Sciatic nerve (tissue), 2 donors: ENCODE measurements at regions not wholly inside any gene's neighbourhood (a gene's known extent, or its start where the extent isn't known, plus 50 kb on each side); places are given as distances from the start of the nearest gene placed in this dataset.
"Not testable (repeated sequence)": the region's sequence is repeated elsewhere in the genome, so short reads cannot be mapped to it uniquely, and the experiment has no call there.

Source experiments
- ATAC-seq: fragments of 200-7000 bp; cut with Tn5 transposase; one replicate; pipeline ENCODE4 v1.9.1; 2020; ENCODE audit warnings: mild to moderate bottlenecking, moderate library complexity
- DNase-seq: peaks from one replicate; pipeline ENCODE4 v3.0.0-alpha.2; 2020; ENCODE audit warnings: low spot score
- intact Hi-C: fragments of 100-400 bp; cut with DNase I; formaldehyde crosslinking; loops from one replicate; pipeline ENCODE4 v1.14.2; 2022
- donor health status: DM: no; HTN: no; CAD: no.
- donor health status: DM: no; HTN: no; CAD: no.

DNA sequence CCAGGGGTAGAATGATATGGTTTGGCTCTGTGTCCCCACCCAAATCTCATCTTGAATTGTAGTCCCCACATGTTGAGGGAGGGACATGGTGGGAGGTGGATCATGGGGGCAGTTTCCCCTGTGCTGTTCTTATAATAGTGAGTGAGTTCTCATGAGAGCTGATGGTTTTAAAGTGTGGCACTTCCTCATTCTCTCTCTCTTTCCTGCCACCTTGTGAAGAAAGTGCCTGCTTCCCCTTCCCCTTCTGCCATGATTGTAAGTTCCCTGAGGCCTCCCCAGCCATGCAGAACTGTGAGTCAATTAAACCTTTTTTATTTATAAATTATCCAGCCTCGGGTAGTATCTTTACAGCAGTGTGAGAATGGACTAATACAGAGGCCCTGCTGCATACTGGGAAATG is 201.1 kb downstream of the LARP7 start:
- DNase-seq = not testable (repeated sequence)

DNA sequence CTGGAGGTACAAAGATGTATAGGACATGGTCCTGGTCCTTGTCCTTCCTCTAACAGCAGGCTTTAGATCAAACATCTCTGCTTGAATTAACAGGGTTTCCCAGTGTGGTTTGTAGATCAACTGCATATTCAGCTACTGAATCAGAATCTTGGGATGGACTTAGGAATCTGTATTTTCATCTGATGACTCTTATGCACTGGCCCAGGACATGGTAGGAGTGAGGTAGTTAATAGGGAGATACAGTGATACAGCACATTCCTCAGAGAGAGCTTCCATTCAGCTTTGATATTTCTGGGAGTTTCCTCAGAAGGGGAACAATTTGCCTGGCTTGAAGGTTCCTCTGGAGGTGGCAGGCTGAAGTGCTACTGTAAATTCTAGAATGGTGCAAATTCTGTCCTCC is 203.1 kb downstream of the LARP7 start:
- ATAC-seq (no peak), DNase-seq (no peak)
- intact Hi-C loops = no loop called here

More for the DNA sequence above, 201.1 kb downstream of the LARP7 start:
- intact Hi-C loops, ATAC-seq: not testable (repeated sequence)

GRCh38 chr4:112840619-112841018 is 203.7 kb downstream of the LARP7 start:
- intact Hi-C loops = no loop called here
- DNase-seq (no peak), ATAC-seq (no peak)

DNA sequence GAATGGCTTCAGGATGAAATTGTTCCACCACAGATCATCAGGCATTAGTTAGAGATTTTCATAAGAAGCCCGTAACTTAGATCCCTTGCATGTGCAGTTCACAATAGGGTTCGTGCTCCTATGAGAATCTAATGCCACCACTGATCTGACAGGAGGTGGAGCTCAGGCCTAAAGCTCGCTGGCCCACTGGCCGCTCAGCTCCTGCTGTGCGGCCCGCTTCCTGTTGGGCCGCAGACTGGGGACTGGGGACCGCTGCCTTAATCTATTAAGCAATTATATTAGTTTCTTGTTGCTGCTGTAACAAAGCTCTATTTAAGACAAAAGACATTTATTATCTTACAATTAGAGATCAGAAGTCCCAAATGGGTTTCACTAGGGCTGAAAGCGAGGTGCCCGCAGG is 205.6 kb downstream of the LARP7 start:
- no peak for DNase-seq
- intact Hi-C loops = no loop called here

GRCh38 chr4:112845386-112845785 is 204.1 kb upstream of the ANK2 start:
- intact Hi-C loops = no loop called here
- ATAC-seq (no peak), DNase-seq (no peak)

More for the DNA sequence above, 205.6 kb downstream of the LARP7 start:
- no peak for ATAC-seq

DNA sequence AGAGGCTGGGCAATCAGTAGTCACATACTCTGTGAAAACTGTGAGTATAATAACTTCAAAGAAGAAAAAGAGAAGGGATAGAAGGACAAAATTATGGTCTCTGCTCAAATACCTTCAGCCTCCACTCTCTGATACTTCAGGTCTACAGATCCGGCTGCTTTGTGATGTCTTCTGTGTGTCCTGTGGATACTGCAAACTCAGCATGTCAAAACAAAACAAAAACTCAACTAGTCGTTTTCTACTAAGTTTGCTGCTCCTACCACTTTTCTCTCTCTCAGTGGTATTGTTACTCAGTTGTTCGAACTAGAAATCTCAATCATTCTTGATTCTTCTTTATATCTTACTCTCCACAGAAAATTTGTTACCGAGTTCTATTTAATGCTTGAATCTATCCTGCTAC is 202.4 kb upstream of the ANK2 start:
- no peak for DNase-seq
- intact Hi-C loops = no loop called here
- ATAC-seq = no peak

DNA sequence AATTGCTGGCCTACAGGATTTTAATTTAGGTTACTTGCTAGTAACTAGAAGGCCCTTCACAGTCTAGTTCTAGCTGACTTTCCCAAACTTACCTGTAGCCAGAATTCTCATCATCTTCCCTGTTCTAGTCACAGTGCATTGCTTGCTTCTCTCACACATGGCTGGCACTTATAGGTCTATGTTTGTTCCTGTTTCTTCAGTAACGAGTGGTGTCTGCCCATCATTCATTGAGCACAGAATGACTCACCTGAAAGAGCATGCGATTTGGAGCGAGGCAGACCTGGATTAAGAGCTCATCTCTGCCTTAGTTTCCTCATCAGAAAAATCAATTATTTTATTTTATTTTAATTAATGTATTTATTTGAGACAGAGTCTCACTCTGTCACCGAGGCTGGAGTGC is 201.7 kb upstream of the ANK2 start:
- intact Hi-C loops = no loop called here
- no peak for DNase-seq
- no peak for ATAC-seq

GRCh38 chr4:112848911-112849310 is 200.5 kb upstream of the ANK2 start:
- no peak for ATAC-seq
- no peak for DNase-seq
- intact Hi-C loops = no loop called here

- no peak for DNase-seq
- peak; percentile 15 for ATAC-seq
- intact Hi-C loops = no loop called here
Measured at GRCh38 chr4:112852601-112853000, 196.9 kb upstream of the ANK2 start.

DNA sequence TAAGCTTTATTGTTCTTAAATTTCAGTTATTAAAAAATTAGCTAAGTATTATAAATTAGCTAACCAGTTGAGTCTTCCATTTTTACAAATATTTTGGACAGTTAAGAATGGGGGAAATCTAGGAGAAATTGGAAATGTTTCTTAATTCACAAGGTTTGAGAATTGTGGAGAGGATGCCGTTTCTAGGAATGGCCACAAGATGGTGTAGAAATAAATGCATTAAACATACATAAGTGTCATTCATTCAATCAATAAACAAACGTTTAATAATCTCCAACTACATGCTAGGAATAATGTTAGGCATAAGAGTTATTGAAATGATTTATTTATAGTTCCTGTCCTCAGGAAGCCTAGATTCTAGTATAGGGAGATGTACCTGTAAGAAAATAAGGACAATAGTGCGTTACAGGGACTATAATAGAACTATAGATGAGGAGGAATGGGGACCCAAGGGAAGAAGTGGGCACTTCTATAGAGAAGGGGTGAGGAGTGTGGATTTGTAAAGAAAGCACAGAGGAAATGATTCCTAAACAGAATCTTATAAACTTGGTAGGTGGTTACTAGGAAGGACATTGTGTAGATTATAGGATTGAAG is 195.7 kb upstream of the ANK2 start:
- ATAC-seq = peak; percentile 22
- DNase-seq = no peak
- intact Hi-C loops = no loop called here

- intact Hi-C loops = no loop called here
- DNase-seq (no peak), ATAC-seq (no peak)
Measured at GRCh38 chr4:112854420-112854819, 195.0 kb upstream of the ANK2 start.

GRCh38 chr4:112855058-112855457 is 194.4 kb upstream of the ANK2 start:
- DNase-seq = no peak
- intact Hi-C loops = no loop called here
- peak; percentile 27 for ATAC-seq

DNA sequence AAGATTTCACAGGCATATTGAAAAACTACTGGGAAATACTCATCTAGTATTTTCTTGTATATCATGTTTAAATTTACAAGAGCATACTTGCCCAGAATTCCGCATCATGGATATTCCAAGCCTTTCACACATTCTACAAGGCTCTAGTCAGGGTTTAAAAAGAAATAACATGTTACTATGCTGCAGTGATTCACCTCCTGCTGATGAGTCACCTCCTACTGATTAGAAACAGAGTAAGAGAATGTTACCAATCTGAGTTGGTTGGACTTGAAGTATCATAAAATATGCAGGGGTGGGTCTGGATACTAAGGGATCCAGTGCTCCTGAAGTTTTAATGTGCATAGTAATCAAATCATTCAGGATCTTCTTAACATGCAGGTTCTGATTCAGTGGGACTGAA is 192.0 kb upstream of the ANK2 start:
- DNase-seq (no peak), ATAC-seq (peak; percentile 26)

GRCh38 chr4:112858751-112859150 is 190.7 kb upstream of the ANK2 start:
- no peak for ATAC-seq
- DNase-seq = no peak
- intact Hi-C loops = no loop called here

More for the DNA sequence above, 192.0 kb upstream of the ANK2 start:
- intact Hi-C loops = no loop called here

- intact Hi-C loops = no loop called here
- DNase-seq = no peak
- ATAC-seq = no peak
Measured at GRCh38 chr4:112859456-112860184, 189.8 kb upstream of the ANK2 start.

GRCh38 chr4:112860830-112861690 is 188.4 kb upstream of the ANK2 start:
- intact Hi-C loops = no loop called here
- ATAC-seq (peak; percentile 55), DNase-seq (no peak)

DNA sequence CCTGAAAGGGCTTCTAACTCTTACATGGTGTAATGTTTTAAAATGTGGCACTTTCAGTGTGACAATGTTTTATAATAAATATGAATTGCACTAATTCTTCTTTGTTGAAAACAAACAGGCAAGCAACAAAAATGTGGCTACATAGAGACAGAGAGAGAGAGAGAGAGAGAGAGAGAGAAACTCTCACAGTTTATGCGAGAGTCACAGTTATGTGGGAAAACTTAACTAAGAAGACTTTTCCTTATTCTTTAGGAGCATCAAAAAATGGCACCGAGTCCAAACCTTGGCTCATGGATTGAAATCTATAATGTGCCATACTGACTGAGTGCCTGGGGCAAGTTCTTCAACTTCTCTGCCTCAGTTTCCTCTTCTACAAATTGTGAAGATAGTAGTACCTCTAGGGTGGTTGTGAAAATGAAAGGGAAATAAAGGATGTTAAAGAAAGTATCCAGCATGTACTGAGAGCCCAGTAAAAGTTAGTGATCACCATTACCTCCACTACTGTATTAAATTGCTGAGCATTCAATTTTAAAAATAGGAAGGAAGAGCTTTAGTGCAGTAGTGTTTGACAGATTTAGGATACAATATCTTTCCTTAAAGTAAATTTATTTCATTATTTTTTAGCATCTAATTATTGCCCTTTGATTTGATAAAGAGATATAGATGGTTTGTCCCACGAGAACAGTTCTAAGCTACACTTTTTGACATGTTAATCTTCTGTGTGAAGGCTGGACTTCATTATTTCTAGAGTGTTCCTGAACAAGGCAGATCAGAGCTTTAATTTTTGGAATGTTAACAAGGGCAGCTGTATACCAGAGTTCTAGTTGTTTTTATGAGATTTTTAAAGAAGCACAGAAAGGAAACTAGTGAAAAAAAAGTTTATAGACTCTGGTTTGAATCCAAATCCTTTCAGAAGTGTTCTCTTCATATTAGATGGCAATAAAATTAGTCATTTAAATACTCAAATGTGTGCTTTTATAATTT is 187.5 kb upstream of the ANK2 start:
- intact Hi-C loops = no loop called here
- ATAC-seq (peak; percentile 60), DNase-seq (no peak)

DNA sequence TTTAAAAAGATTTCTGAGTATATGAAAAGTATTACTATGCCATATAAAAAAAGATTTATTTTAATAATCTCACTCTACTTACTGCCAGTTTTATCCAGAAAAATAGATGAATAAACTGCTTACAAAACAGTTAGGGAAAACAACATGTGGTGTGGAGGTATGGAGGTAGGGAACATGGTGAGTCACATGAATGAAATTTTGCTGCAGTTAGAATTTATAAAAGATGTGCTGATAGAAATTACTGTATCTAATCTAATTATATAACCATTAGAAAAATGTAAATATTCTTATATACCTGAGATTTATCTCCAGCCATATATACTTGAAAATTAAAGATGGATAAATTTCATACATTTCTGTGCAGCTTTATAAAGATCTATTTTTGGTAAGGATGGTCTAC is 184.0 kb upstream of the ANK2 start:
- ATAC-seq (no peak), DNase-seq (no peak)
- intact Hi-C loops = no loop called here

- intact Hi-C loops = no loop called here
- ATAC-seq (no peak), DNase-seq (no peak)
Measured at GRCh38 chr4:112876316-112876715, 173.1 kb upstream of the ANK2 start.
